H1 (cell line): ENCODE measurements at regions not wholly inside any gene's neighbourhood (a gene's known extent, or its start where the extent isn't known, plus 50 kb on each side); places are given as distances from the start of the nearest gene placed in this dataset.

Experiments used
- CTCF ChIA-PET: fragments of 300-600 bp; sonication (Branson Sonifier 250); formaldehyde crosslinking; loops from one replicate; lab custom pipeline; 2021; ENCODE audit not compliant: partially characterized antibody; lab: Charles Lee
- POLR2A ChIA-PET: fragments of 300-600 bp; sonication (Branson Sonifier 250); formaldehyde crosslinking; loops from one replicate; lab custom pipeline; 2021; ENCODE audit warnings: inconsistent platforms; ENCODE audit not compliant: partially characterized antibody; lab: Charles Lee
- DNase-seq, 2 experiments: peaks; one replicate each; pipeline versions ENCODE4 v3.0.0 to v3.0.0-alpha.2; 2010 to 2022; ENCODE audit warnings: low spot score in 2 of 2, low read depth in 1 of 2, mixed read lengths in 1 of 2
- FAIRE-seq: peaks from 2 replicates; lab custom pipeline; 2011; peaks lifted over from hg19 to GRCh38; lab: Jason Lieb, UNC
- H2AFZ ChIP-seq: 2 replicates; pipeline ENCODE4 v1.8.1; 2012; ENCODE audit warnings: low read length, inconsistent platforms
- H2AK5ac ChIP-seq: 2 replicates; pipeline ENCODE4 v1.6.1; 2013; ENCODE audit warnings: low read depth, low read length
- H2BK120ac ChIP-seq: replicated peaks from 2 replicates; pipeline ENCODE3; 2013; ENCODE audit warnings: low read depth, low read length, inconsistent platforms
- H2BK12ac ChIP-seq: 2 replicates; pipeline ENCODE4 v1.6.1; 2013; ENCODE audit warnings: low read depth, low read length
- H2BK15ac ChIP-seq: 2 replicates; pipeline ENCODE4 v1.6.1; 2013; ENCODE audit warnings: low read length
- H2BK20ac ChIP-seq: 2 replicates; pipeline ENCODE4 v1.6.1; 2013; ENCODE audit warnings: low read length
- H2BK5ac ChIP-seq: 2 replicates; pipeline ENCODE4 v1.6.1; 2013; ENCODE audit warnings: low read depth, low read length
- H3K14ac ChIP-seq: 2 replicates; pipeline ENCODE4 v1.6.1; 2013; ENCODE audit warnings: inconsistent platforms; ENCODE audit not compliant: insufficient read length
- H3K18ac ChIP-seq: 2 replicates; pipeline ENCODE4 v1.6.1; 2013; ENCODE audit warnings: low read length; ENCODE audit errors: extremely low read depth
- H3K23ac ChIP-seq: 2 replicates; pipeline ENCODE4 v1.6.1; 2013; ENCODE audit warnings: inconsistent platforms; ENCODE audit not compliant: insufficient read length
- H3K23me2 ChIP-seq: 2 replicates; pipeline ENCODE4 v1.6.1; 2013; ENCODE audit warnings: low read depth, low read length
- H3K27ac ChIP-seq: 2 replicates; pipeline ENCODE4 v1.6.1; 2011; ENCODE audit warnings: low read depth, low read length, inconsistent platforms
- H3K27me3 ChIP-seq, 4 experiments: replicated peaks in 1 of 4; 1 replicate in 1 of 4; 2 replicates in 3 of 4; pipeline versions ENCODE4 v1.6.1 to v1.8.1; 2011 to 2013; ENCODE audit warnings: low read length in 3 of 4, mild to moderate bottlenecking in 3 of 4, inconsistent platforms in 2 of 4, mixed read lengths in 2 of 4, moderate library complexity in 1 of 4; ENCODE audit not compliant: control insufficient read depth in 3 of 4, insufficient read depth in 3 of 4; ENCODE audit errors: extremely low read depth in 1 of 4
- H3K36me3 ChIP-seq, 4 experiments: 2 replicates each; pipeline versions ENCODE4 v1.6.1 to v1.8.1; 2011 to 2013; ENCODE audit warnings: mild to moderate bottlenecking in 4 of 4, low read length in 3 of 4, moderate library complexity in 2 of 4, control low read depth in 1 of 4, inconsistent platforms in 1 of 4; ENCODE audit not compliant: insufficient read depth in 4 of 4, control insufficient read depth in 2 of 4
- H3K4ac ChIP-seq: replicated peaks from 2 replicates; pipeline ENCODE3; 2013; ENCODE audit warnings: low read length, low read depth, mixed read lengths, inconsistent platforms; ENCODE audit not compliant: insufficient read length
- H3K4me1 ChIP-seq, 4 experiments: replicated peaks in 1 of 4; 1 replicate in 1 of 4; 2 replicates in 3 of 4; pipeline versions ENCODE4 v1.6.1 to v1.8.1; 2011 to 2013; ENCODE audit warnings: low read length in 3 of 4, inconsistent platforms in 2 of 4, mixed read lengths in 1 of 4; ENCODE audit not compliant: insufficient read depth in 4 of 4, control insufficient read depth in 3 of 4
- H3K4me2 ChIP-seq, 2 experiments: 2 replicates each; pipeline versions ENCODE4 v1.6.1 to v1.8.1; 2011 to 2013; ENCODE audit warnings: low read depth in 2 of 2, low read length in 2 of 2, control low read depth in 1 of 2, inconsistent platforms in 1 of 2, mild to moderate bottlenecking in 1 of 2; ENCODE audit not compliant: insufficient read depth in 1 of 2
- H3K4me3 ChIP-seq, 4 experiments: fragments of 200-600, 300-600 bp in 1 of 4; sonication (generic), shearing (Covaris generic), sonication (Bioruptor Twin) in 1 of 4; 2 replicates each; pipeline versions ENCODE4 v1.5.1 to v1.8.1; 2011 to 2016; ENCODE audit warnings: low read length in 4 of 4, low read depth in 3 of 4, control low read depth in 2 of 4, inconsistent platforms in 2 of 4, mild to moderate bottlenecking in 2 of 4, mixed read lengths in 1 of 4, moderate library complexity in 1 of 4; ENCODE audit not compliant: insufficient read depth in 2 of 4; ENCODE audit errors: extremely low read depth in 1 of 4
- H3K56ac ChIP-seq: replicated peaks from 2 replicates; pipeline ENCODE3; 2013; ENCODE audit warnings: low read depth, mild to moderate bottlenecking, mixed read lengths, low read length, inconsistent platforms; ENCODE audit not compliant: insufficient read length
- H3K79me1 ChIP-seq: 2 replicates; pipeline ENCODE4 v1.6.1; 2013; ENCODE audit warnings: low read depth, low read length, control low read depth
- H3K79me2 ChIP-seq, 2 experiments: 2 replicates each; pipeline versions ENCODE4 v1.6.1 to v1.8.1; 2012 to 2013; ENCODE audit warnings: low read length in 2 of 2, mild to moderate bottlenecking in 2 of 2, inconsistent platforms in 1 of 2; ENCODE audit not compliant: insufficient read depth in 2 of 2, control insufficient read depth in 1 of 2
- H3K9ac ChIP-seq, 4 experiments: replicated peaks in 1 of 4; 1 replicate in 1 of 4; 2 replicates in 3 of 4; pipeline versions ENCODE4 v1.6.1 to v1.8.1; 2011 to 2013; ENCODE audit warnings: low read depth in 3 of 4, low read length in 3 of 4, control low read depth in 2 of 4, mild to moderate bottlenecking in 2 of 4, moderate library complexity in 2 of 4, inconsistent platforms in 1 of 4; ENCODE audit errors: extremely low read depth in 1 of 4
- H3K9me3 ChIP-seq, 2 experiments: 2 replicates each; pipeline versions ENCODE4 v1.6.1 to v1.8.1; 2012 to 2013; ENCODE audit warnings: mild to moderate bottlenecking in 2 of 2, moderate library complexity in 2 of 2, control low read depth in 1 of 2, inconsistent platforms in 1 of 2, low read depth in 1 of 2, low read length in 1 of 2, mixed read lengths in 1 of 2; ENCODE audit not compliant: insufficient read depth in 2 of 2
- H4K20me1 ChIP-seq, 2 experiments: replicated peaks in 1 of 2; 2 replicates each; pipeline versions ENCODE3 to v1.8.1; 2011 to 2013; ENCODE audit warnings: inconsistent platforms in 2 of 2, low read length in 2 of 2, mild to moderate bottlenecking in 1 of 2; ENCODE audit not compliant: insufficient read depth in 2 of 2, control insufficient read depth in 1 of 2
- H4K5ac ChIP-seq: 2 replicates; pipeline ENCODE4 v1.6.1; 2013; ENCODE audit warnings: low read length, low read depth, mixed read lengths, inconsistent platforms; ENCODE audit not compliant: insufficient read length
- H4K8ac ChIP-seq: 2 replicates; pipeline ENCODE4 v1.8.0; 2013; ENCODE audit warnings: mild to moderate bottlenecking, moderate library complexity, low read length, inconsistent platforms; ENCODE audit not compliant: insufficient read depth; ENCODE audit errors: extremely low read depth
- H4K91ac ChIP-seq: replicated peaks from 2 replicates; pipeline ENCODE3; 2013; ENCODE audit warnings: low read length, mixed read lengths, inconsistent platforms; ENCODE audit not compliant: insufficient read length
- GABPA ChIP-seq: IDR thresholded peaks from 2 replicates; pipeline ENCODE4 v1.6.1; 2011; ENCODE audit warnings: mild to moderate bottlenecking, low read length, moderate library complexity, borderline replicate concordance; ENCODE audit not compliant: insufficient read depth
- MAFK ChIP-seq: IDR thresholded peaks from 2 replicates; pipeline ENCODE4 v1.6.1; 2012; ENCODE audit warnings: low read depth, mild to moderate bottlenecking, improper control_type of control experiment, low read length
- SP1 ChIP-seq: IDR thresholded peaks from 2 replicates; pipeline ENCODE4 v1.6.1; 2011; ENCODE audit warnings: low read depth, low read length
- WGBS, 2 experiments: shearing (Covaris generic) in 1 of 2; methylation state at CpG; one replicate each; pipeline versions ENCODE4 v1.1.6 to v1.1.7; 2013 to 2015; ENCODE audit warnings: low lambda C conversion rate in 2 of 2, mixed read lengths in 2 of 2, inconsistent platforms in 1 of 2, low coverage in 1 of 2, missing lambda C conversion rate in 1 of 2; ENCODE audit not compliant: insufficient replicate concordance in 2 of 2, insufficient coverage in 1 of 2, insufficient read length in 1 of 2; ENCODE audit errors: extremely low coverage in 1 of 2, missing lambda C conversion rate in 1 of 2; 5-methylcytosine and 5-hydroxymethylcytosine counted together

GRCh38 chr9:86695910-86696424 lies 251.3 kb downstream of the GAS1 start:
- no peaks in the 10 kb centered on the region for H3K23me2 ChIP-seq
- no peak overlapping the region for H3K27ac ChIP-seq
- H3K27me3 ChIP-seq, result no peaks in the 10 kb centered on the region
- H2AK5ac ChIP-seq, result no peak overlapping the region
- H3K79me2 ChIP-seq, result no peaks in the 10 kb centered on the region
- H2BK5ac ChIP-seq, result no peak overlapping the region
- no peaks in the 10 kb centered on the region for H3K4me1 ChIP-seq
- H2BK20ac ChIP-seq, result no peak overlapping the region
- no peak overlapping the region for H2BK120ac ChIP-seq
- H3K23ac ChIP-seq, result no peak overlapping the region
- no peak for TF ChIP-seq SP1
- 0 out of 2 replicates have a peak, but pooled peaks have one; percentile 20 for TF ChIP-seq MAFK
- TF ChIP-seq GABPA, result no peak
- 100% methylated on average over 3 of the region's 3 CpGs; no CpG with 5 or more reads in 1 of the 2 experiments for WGBS, 2 experiments
- CTCF ChIA-PET, result interaction anchor here (0.6 to 1.2 kb wide), 2 partner anchors 58 to 253 kb away, joined by 3 to 4 read pairs; no protein-coding TSS in a partner anchor
- no peak overlapping the region for H2BK15ac ChIP-seq
- no peak overlapping the region for H2AFZ ChIP-seq
- no peak for FAIRE-seq
- H3K18ac ChIP-seq, result no peak overlapping the region
- no peaks in the 10 kb centered on the region for H4K20me1 ChIP-seq
- no peak overlapping the region for H4K91ac ChIP-seq
- H3K4me3 ChIP-seq, result no peak overlapping the region
- no peak overlapping the region for H3K56ac ChIP-seq
- POLR2A ChIA-PET, result no interaction called here
- no peak overlapping the region for H4K5ac ChIP-seq
- no peaks in the 10 kb centered on the region for H3K9me3 ChIP-seq
- H2BK12ac ChIP-seq, result no peak overlapping the region
- no peak overlapping the region for H3K9ac ChIP-seq
- no peaks in the 10 kb centered on the region for H3K79me1 ChIP-seq
- DNase-seq, result no peak
- no peak overlapping the region for H4K8ac ChIP-seq
- H3K14ac ChIP-seq, result no peak overlapping the region
- no peak overlapping the region for H3K4ac ChIP-seq
- H3K4me2 ChIP-seq, result no peak overlapping the region
- no peaks in the 10 kb centered on the region for H3K36me3 ChIP-seq
